Neural progenitor cell (in vitro differentiated cells): ENCODE measurements at regions not wholly inside any gene's neighbourhood (a gene's known extent, or its start where the extent isn't known, plus 50 kb on each side); places are given as distances from the start of the nearest gene placed in this dataset.

Experiments used
- CTCF ChIP-seq: fragments of 200-600 bp; sonication (generic); IDR thresholded peaks from 2 replicates; pipeline ENCODE4 v1.5.1; 2017; ENCODE audit warnings: antibody characterized with exemption, mild to moderate bottlenecking
- EZH2 ChIP-seq: fragments of 200-600 bp; sonication (generic); IDR thresholded peaks from 2 replicates; pipeline ENCODE4 v1.6.1; 2017; ENCODE audit warnings: antibody characterized with exemption, mild to moderate bottlenecking, moderate library complexity
- EZH2phosphoT487 ChIP-seq: fragments of 200-600 bp; sonication (generic); IDR thresholded peaks from 2 replicates; pipeline ENCODE4 v1.6.1; 2017; ENCODE audit warnings: antibody characterized with exemption

- no peak for TF ChIP-seq CTCF
- TF ChIP-seq EZH2: no peak
- TF ChIP-seq EZH2phosphoT487: no peak
Measured at GRCh38 chr15:66922608-66923007, 142.8 kb upstream of the SMAD3 start.
